ENCODE measurements at regions not wholly inside any gene's neighbourhood (a gene's known extent, or its start where the extent isn't known, plus 50 kb on each side); places are given as distances from the start of the nearest gene placed in this dataset.

- Histone ChIP-seq H3K27ac (no peak overlapping the region), H3K4me3 (ENCODE audit: low read depth, low read length) (no peak overlapping the region), H3K36me3 (no peaks in the 10 kb centered on the region), H3K27me3 (ENCODE audit: insufficient read depth, low read depth, severe bottlenecking) (peaks cover 9% of the 10 kb centered on the region), H3K9me3 (ENCODE audit: severe bottlenecking) (no peaks in the 10 kb centered on the region)
- no peak for DNase-seq
- TF ChIP-seq CTCF (IDR thresholded peaks at IDR 0.05; ENCODE audit: low read depth, low read length): no peak
Measured at GRCh38 chr16:74020095-74020670, 276.4 kb upstream of the PSMD7 start.

DNA sequence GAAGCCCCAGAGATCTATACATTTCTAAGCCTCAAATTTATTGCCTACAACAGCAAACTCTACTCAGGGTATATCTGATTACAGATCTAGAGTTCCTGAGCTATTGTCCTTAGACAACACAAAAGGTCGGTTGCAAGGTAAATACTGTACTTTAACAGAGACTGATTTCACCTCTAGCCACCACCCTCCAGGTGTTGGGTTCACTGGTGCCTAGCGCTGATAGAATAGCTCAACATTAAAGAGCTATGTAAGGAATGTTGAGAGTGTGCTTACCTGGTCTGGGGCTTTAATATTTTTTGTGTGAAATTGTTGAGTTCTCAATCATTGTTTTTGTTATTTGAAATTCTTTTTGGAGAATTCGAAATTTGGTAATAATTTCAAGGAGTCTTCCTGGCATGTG lies 277.0 kb upstream of the PSMD7 start:
- Histone ChIP-seq H3K27ac (no peak overlapping the region), H3K4me3 (ENCODE audit: low read depth, low read length) (no peak overlapping the region), H3K9me3 (ENCODE audit: severe bottlenecking) (no peaks in the 10 kb centered on the region), H3K27me3 (ENCODE audit: insufficient read depth, low read depth, severe bottlenecking) (peaks cover 9% of the 10 kb centered on the region), H3K36me3 (no peaks in the 10 kb centered on the region)
- no peak for DNase-seq
- TF ChIP-seq CTCF (IDR thresholded peaks at IDR 0.05; ENCODE audit: low read depth, low read length): no peak

GRCh38 chr16:74015953-74016352 lies 280.7 kb upstream of the PSMD7 start:
- Histone ChIP-seq H3K27ac (no peak overlapping the region), H3K36me3 (no peaks in the 10 kb centered on the region), H3K4me3 (ENCODE audit: low read depth, low read length) (no peak overlapping the region), H3K9me3 (ENCODE audit: severe bottlenecking) (no peaks in the 10 kb centered on the region), H3K27me3 (ENCODE audit: insufficient read depth, low read depth, severe bottlenecking) (peaks cover 6% of the 10 kb centered on the region)
- no peak for TF ChIP-seq CTCF (IDR thresholded peaks at IDR 0.05; ENCODE audit: low read depth, low read length)
- no peak for DNase-seq

- H3K36me3 ChIP-seq: no peaks in the 10 kb centered on the region
- DNase-seq: no peak
- TF ChIP-seq CTCF (IDR thresholded peaks at IDR 0.05; ENCODE audit: low read depth, low read length): no peak
- H3K9me3 ChIP-seq (ENCODE audit: severe bottlenecking): no peaks in the 10 kb centered on the region
- no peak overlapping the region for H3K27ac ChIP-seq
- H3K27me3 ChIP-seq (ENCODE audit: insufficient read depth, low read depth, severe bottlenecking): peaks cover 4% of the 10 kb centered on the region
- H3K4me3 ChIP-seq (ENCODE audit: low read depth, low read length): no peak overlapping the region
Measured at GRCh38 chr16:73998707-73999106, 297.9 kb upstream of the PSMD7 start.

GRCh38 chr16:73997971-73998370 lies 298.6 kb upstream of the PSMD7 start:
- Histone ChIP-seq H3K9me3 (ENCODE audit: severe bottlenecking) (no peaks in the 10 kb centered on the region), H3K36me3 (no peaks in the 10 kb centered on the region), H3K27ac (no peak overlapping the region), H3K27me3 (ENCODE audit: insufficient read depth, low read depth, severe bottlenecking) (peaks cover 4% of the 10 kb centered on the region), H3K4me3 (ENCODE audit: low read depth, low read length) (no peak overlapping the region)
- no peak for DNase-seq
- no peak for TF ChIP-seq CTCF (IDR thresholded peaks at IDR 0.05; ENCODE audit: low read depth, low read length)

DNA sequence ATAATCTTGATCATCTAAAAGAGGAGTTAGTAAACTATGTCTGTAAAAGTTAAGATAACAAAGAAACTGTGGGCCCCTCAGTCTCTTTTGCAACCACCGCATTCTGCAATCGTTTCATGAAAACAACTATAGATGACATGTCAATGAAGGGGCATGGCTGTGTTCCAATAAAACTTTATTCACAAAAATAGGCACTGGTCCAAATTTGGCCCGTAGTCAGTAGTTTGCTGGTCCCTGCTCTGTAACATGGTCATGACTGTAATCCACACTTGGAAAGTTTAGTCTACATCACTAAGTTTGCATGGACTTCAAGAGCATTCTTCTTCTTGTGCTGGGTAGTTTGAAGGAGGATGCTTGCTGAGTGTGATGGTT lies 299.3 kb upstream of the PSMD7 start:
- no peak for DNase-seq
- no peak overlapping the region for H3K27ac ChIP-seq
- no peaks in the 10 kb centered on the region for H3K36me3 ChIP-seq
- no peak overlapping the region for H3K4me3 ChIP-seq (ENCODE audit: low read depth, low read length)
- H3K9me3 ChIP-seq (ENCODE audit: severe bottlenecking): no peaks in the 10 kb centered on the region
- no peak for TF ChIP-seq CTCF (IDR thresholded peaks at IDR 0.05; ENCODE audit: low read depth, low read length)
- H3K27me3 ChIP-seq (ENCODE audit: insufficient read depth, low read depth, severe bottlenecking): peaks cover 4% of the 10 kb centered on the region
